Prostate gland (tissue), 2 donors: ENCODE measurements at regions not wholly inside any gene's neighbourhood (a gene's known extent, or its start where the extent isn't known, plus 50 kb on each side); places are given as distances from the start of the nearest gene placed in this dataset.

ENCODE experiments used
- DNase-seq: peaks from one replicate; pipeline ENCODE4 v3.0.0-alpha.2; 2019; ENCODE audit warnings: low spot score
- H3K27ac ChIP-seq, 2 donors: fragments of 200-600 bp; sonication (generic); 2 replicates each; pipeline ENCODE4 v1.5.1; 2017 to 2019
- H3K27me3 ChIP-seq: fragments of 200-600 bp; sonication (generic); replicated peaks from 2 replicates; pipeline ENCODE4 v1.5.1; 2019; ENCODE audit not compliant: insufficient read depth
- H3K36me3 ChIP-seq, 2 donors: fragments of 200-600 bp; sonication (generic); 1 replicate in 1 of 2; 2 replicates in 1 of 2; pipeline versions ENCODE4 v1.5.1 to v1.8.1; 2017 to 2019
- H3K4me1 ChIP-seq: fragments of 200-600 bp; sonication (generic); replicated peaks from 2 replicates; pipeline ENCODE4 v1.5.1; 2019
- H3K4me3 ChIP-seq, 2 donors: fragments of 200-600 bp; sonication (generic); 2 replicates each; pipeline ENCODE4 v1.5.1; 2017 to 2019
- H3K9me3 ChIP-seq: fragments of 200-600 bp; sonication (generic); 2 replicates; pipeline ENCODE4 v1.5.1; 2017
- POLR2A ChIP-seq: fragments of 450-650 bp; IDR thresholded peaks from one replicate; pipeline ENCODE4 v1.6.1; 2016; ENCODE audit warnings: antibody characterized with exemption, mild to moderate bottlenecking
- POLR2AphosphoS5 ChIP-seq: sonication (generic); formaldehyde crosslinking; IDR thresholded peaks from one replicate; pipeline ENCODE4 v1.6.1; 2017; ENCODE audit warnings: antibody characterized with exemption
- whole genome bisulfite sequencing: methylation state at CpG from one replicate; pipeline ENCODE4 v1.1.5; 2018; 5-methylcytosine and 5-hydroxymethylcytosine counted together
- intact Hi-C: fragments of 100-400 bp; cut with DNase I; formaldehyde crosslinking; loops from one replicate; pipeline ENCODE4 v1.14.2; 2022
- TF ChIP-seq, protein P1 (sequence below), 4 experiments: fragments of 200-600 bp in 2 of 4; fragments of 450-650 bp in 2 of 4; sonication (generic) in 2 of 4; IDR thresholded peaks; 1 replicate in 3 of 4; 2 replicates in 1 of 4; pipeline ENCODE4 v1.5.1; 2016 to 2019; ENCODE audit warnings: antibody characterized with exemption in 4 of 4, mild to moderate bottlenecking in 2 of 4, moderate library complexity in 2 of 4

DNA sequence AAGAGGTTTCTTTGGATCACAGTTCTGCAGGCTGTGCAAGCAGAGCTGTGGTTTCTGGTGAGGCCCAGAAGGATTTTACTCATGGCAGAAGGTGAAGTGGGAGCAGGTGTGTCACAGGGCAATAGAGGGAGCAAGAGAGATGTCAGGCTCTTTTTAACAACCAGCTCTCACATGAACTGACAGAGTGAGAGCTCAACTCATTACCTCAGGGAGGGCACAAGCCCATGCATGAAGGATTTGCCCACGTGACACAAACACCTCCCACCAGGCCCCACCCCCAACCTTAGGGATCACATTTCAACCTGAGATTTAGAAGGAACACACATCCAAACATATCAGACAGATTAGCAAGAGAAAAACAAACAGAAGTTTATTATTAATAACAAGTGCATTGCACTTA is 470.4 kb downstream of the GALC start:
- DNase-seq = no peak
- Histone ChIP-seq H3K27me3 (no peaks in the 10 kb centered on the region), H3K36me3 (no peaks in the 10 kb centered on the region), H3K4me1 (no peaks in the 10 kb centered on the region), H3K9me3 (no peaks in the 10 kb centered on the region), H3K4me3 (no peak overlapping the region), H3K27ac (no peak overlapping the region)
- WGBS = 9% methylated on average over 1 of the region's 1 CpG
- TF ChIP-seq POLR2AphosphoS5 = no peak
- no peak for TF ChIP-seq POLR2A
- TF ChIP-seq, protein P1, sequence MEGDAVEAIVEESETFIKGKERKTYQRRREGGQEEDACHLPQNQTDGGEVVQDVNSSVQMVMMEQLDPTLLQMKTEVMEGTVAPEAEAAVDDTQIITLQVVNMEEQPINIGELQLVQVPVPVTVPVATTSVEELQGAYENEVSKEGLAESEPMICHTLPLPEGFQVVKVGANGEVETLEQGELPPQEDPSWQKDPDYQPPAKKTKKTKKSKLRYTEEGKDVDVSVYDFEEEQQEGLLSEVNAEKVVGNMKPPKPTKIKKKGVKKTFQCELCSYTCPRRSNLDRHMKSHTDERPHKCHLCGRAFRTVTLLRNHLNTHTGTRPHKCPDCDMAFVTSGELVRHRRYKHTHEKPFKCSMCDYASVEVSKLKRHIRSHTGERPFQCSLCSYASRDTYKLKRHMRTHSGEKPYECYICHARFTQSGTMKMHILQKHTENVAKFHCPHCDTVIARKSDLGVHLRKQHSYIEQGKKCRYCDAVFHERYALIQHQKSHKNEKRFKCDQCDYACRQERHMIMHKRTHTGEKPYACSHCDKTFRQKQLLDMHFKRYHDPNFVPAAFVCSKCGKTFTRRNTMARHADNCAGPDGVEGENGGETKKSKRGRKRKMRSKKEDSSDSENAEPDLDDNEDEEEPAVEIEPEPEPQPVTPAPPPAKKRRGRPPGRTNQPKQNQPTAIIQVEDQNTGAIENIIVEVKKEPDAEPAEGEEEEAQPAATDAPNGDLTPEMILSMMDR (IDR thresholded peaks at IDR 0.05) = no peak
- intact Hi-C loops = no loop called here

DNA sequence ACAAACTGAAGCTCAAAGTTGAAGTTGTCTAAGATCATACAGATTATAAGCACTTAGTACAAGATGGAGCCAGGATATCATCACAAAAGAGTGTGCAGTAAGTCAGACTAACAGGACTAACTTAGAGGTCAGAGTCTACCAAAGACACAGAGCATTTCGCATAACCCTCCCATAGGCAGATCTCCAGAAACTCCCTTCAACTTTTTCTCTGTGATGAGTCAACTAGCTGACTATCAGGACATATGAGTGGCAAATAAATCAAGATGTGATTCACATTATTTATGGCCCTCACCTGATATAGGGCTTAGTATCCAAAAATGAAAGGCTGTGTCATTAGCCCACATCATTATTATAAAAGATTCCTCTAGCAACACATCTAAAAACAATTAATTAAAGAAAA is 484.6 kb downstream of the GALC start:
- Histone ChIP-seq H3K9me3 (no peaks in the 10 kb centered on the region), H3K4me3 (no peak overlapping the region), H3K36me3 (no peaks in the 10 kb centered on the region), H3K27ac (no peak overlapping the region), H3K27me3 (no peaks in the 10 kb centered on the region), H3K4me1 (no peaks in the 10 kb centered on the region)
- WGBS = 92% methylated on average over 1 of the region's 1 CpG
- no peak for TF ChIP-seq POLR2A
- TF ChIP-seq, protein P1 (IDR thresholded peaks at IDR 0.05) = no peak
- TF ChIP-seq POLR2AphosphoS5 = no peak
- DNase-seq = no peak
- intact Hi-C loops = no loop called here

DNA sequence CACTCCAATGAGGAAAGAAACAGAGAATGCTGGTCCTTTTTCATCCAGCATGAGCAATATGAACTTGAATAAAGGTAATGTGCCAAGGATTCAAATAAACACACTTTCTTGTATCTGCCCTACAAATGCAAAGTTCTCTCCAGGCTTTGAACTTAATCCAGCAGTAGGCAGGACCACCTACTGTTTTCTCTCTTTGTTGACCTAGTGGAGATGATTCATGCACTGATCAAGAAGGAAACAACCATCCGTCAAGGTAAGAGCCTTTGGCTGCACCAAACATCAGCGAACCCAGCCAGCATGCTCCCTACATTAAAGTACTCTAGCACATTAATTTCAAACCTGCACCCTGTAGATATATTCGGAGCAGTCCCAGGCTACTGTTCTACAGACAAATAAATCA is 489.3 kb downstream of the GALC start:
- H3K36me3 ChIP-seq = no peaks in the 10 kb centered on the region
- H3K27ac ChIP-seq = no peak overlapping the region
- intact Hi-C loops = no loop called here
- DNase-seq = no peak
- no peak overlapping the region for H3K4me3 ChIP-seq
- H3K4me1 ChIP-seq = no peaks in the 10 kb centered on the region
- TF ChIP-seq POLR2A (no peak), POLR2AphosphoS5 (no peak)
- TF ChIP-seq, protein P1 (IDR thresholded peaks at IDR 0.05) = no peak
- no peaks in the 10 kb centered on the region for H3K27me3 ChIP-seq
- WGBS = 56% methylated on average over 3 of the region's 3 CpGs
- H3K9me3 ChIP-seq = no peaks in the 10 kb centered on the region

DNA sequence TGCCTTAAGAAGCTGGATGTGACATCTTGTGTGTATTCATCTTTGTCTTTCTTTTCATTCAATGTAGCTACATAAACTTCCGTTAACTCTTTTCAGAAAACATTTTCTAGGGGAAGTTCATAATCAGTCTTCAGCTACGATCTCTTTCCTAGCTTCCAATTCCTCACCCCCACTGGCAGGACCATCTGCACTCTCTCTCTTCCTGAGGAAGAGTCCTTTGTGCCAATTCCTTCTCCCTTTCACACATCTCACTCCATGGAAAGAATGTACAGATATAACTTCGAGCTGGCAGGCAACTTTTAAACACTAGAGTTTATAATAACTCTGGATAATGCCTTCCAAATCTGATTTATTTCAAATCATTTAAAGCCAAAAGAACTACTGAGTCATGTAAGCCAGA is 495.7 kb downstream of the GALC start:
- no peak for DNase-seq
- no peaks in the 10 kb centered on the region for H3K9me3 ChIP-seq
- no peak for TF ChIP-seq POLR2A
- no peak for TF ChIP-seq POLR2AphosphoS5
- TF ChIP-seq, protein P1 (IDR thresholded peaks at IDR 0.05) = no peak
- intact Hi-C loops = no loop called here
- no peaks in the 10 kb centered on the region for H3K27me3 ChIP-seq
- H3K27ac ChIP-seq = no peak overlapping the region
- no peaks in the 10 kb centered on the region for H3K36me3 ChIP-seq
- no peak overlapping the region for H3K4me3 ChIP-seq
- no peaks in the 10 kb centered on the region for H3K4me1 ChIP-seq
- 73% methylated on average over 3 of the region's 3 CpGs for WGBS

DNA sequence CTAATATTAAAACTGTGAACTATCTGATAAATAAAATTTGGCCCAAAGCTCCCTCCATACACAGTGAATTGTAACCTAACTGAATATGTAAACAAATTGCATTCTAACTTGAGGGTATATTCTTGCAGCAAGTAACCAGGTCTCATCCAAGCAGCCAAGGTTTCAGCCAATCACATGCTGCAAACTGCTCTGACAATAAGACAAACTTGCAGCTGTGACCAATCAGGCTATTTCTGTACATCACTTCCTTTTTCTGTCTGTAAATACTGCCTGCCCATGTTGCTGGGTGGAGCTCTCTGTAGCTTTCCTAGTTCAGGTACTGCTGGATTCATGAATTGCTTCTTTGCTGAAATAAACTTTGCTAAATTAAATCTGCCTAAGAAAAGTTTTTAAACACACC is 499.0 kb downstream of the GALC start:
- Histone ChIP-seq H3K27ac (no peak overlapping the region), H3K4me1 (no peaks in the 10 kb centered on the region), H3K36me3 (no peaks in the 10 kb centered on the region), H3K4me3 (no peak overlapping the region), H3K9me3 (no peaks in the 10 kb centered on the region), H3K27me3 (no peaks in the 10 kb centered on the region)
- intact Hi-C loops = no loop called here
- no peak for TF ChIP-seq POLR2A
- TF ChIP-seq, protein P1 (IDR thresholded peaks at IDR 0.05) = no peak
- TF ChIP-seq POLR2AphosphoS5 = no peak
- DNase-seq = no peak
